VCaP (cell line): ENCODE measurements at regions not wholly inside any gene's neighbourhood (a gene's known extent, or its start where the extent isn't known, plus 50 kb on each side); places are given as distances from the start of the nearest gene placed in this dataset.
"Not testable (repeated sequence)": the region's sequence is repeated elsewhere in the genome, so short reads cannot be mapped to it uniquely, and the experiment has no call there.

Source experiments
- H3K27ac ChIP-seq: fragments of 450-650 bp; 2 replicates; pipeline ENCODE4 v1.5.1; 2017
- TF ChIP-seq, protein P1 (sequence below): fragments of 450-650 bp; conservative IDR thresholded peaks from 2 replicates; pipeline ENCODE4 v1.5.1; 2017; ENCODE audit warnings: mild to moderate bottlenecking, moderate library complexity

DNA sequence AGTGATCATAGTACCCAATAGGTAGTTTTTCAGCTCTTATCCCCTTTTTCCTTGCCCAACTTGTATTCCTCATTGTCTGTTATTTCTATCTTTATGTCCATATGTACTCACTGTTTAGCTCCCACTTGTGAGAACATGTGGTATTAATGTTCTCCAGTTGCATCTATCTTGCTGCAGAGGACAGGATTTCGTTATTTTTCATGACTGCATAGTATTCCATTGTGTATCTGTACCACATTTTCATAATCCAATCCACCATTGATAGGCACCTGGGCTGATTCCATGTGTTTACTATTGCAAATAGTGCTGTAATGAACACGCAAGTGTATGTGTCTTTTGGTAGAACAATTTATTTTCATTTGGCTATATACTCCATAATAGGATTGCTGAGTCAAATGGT, 819.5 kb upstream of the ADGRB3 start:
- no peak overlapping the region for H3K27ac ChIP-seq
- TF ChIP-seq, protein P1, sequence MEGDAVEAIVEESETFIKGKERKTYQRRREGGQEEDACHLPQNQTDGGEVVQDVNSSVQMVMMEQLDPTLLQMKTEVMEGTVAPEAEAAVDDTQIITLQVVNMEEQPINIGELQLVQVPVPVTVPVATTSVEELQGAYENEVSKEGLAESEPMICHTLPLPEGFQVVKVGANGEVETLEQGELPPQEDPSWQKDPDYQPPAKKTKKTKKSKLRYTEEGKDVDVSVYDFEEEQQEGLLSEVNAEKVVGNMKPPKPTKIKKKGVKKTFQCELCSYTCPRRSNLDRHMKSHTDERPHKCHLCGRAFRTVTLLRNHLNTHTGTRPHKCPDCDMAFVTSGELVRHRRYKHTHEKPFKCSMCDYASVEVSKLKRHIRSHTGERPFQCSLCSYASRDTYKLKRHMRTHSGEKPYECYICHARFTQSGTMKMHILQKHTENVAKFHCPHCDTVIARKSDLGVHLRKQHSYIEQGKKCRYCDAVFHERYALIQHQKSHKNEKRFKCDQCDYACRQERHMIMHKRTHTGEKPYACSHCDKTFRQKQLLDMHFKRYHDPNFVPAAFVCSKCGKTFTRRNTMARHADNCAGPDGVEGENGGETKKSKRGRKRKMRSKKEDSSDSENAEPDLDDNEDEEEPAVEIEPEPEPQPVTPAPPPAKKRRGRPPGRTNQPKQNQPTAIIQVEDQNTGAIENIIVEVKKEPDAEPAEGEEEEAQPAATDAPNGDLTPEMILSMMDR, result no peak

DNA sequence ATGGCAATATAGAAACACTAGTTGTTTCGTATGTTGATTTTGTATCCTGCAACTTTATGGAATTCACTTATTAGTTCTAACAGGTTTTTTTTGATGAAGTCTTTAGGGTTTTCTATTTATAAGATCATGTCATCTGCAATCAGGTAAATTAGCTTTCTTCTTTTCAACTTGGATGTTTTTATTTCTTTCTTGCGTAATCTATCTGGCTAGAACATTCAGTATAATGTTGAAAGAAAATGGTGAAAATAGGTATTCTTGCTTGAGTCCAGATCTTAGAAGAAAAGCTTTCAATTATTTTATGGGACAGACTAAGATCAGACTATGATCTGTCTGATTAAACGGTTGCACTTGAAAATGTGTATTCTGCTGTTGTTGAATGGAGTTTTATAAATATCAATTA, 820.8 kb upstream of the ADGRB3 start:
- TF ChIP-seq, protein P1, result no peak
- no peak overlapping the region for H3K27ac ChIP-seq

DNA sequence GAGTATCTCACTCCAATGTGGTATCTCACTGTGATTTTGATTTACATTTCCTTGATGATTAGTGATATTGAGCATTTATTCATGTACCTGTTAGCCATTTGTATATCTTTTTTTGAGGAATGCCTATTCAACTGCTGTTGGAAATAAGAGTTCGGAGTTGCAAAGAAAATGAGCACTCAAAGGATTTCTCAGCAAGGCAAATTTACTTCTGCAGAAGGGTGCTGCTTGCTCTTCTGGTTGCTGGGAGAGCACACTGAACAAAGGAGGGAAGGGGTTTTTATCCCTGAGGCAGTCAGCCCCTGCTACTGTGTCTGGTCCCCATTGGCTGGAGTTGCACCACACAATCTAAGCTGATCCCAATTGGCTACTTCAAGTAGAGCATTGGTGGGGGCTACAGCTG, 822.4 kb upstream of the ADGRB3 start:
- no peak overlapping the region for H3K27ac ChIP-seq
- TF ChIP-seq, protein P1, result no peak

DNA sequence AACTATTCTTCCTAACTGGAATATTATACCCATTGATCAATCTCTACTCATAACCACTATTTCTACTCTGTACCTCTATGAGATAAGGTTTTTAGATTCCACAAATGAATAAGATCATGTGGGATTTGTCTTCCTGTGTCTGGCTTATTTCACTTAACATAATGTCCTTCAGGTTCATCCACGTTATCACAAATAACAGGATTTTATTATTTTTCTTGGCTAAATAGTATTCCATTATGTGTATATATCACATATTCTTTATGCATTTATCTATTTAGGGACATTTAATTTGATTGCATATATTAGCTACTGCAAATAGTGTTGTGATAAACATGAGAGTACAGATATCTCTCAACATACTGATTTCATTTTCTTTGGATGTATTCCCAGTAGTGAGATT, 823.0 kb upstream of the ADGRB3 start:
- no peak overlapping the region for H3K27ac ChIP-seq
- TF ChIP-seq, protein P1, result no peak

DNA sequence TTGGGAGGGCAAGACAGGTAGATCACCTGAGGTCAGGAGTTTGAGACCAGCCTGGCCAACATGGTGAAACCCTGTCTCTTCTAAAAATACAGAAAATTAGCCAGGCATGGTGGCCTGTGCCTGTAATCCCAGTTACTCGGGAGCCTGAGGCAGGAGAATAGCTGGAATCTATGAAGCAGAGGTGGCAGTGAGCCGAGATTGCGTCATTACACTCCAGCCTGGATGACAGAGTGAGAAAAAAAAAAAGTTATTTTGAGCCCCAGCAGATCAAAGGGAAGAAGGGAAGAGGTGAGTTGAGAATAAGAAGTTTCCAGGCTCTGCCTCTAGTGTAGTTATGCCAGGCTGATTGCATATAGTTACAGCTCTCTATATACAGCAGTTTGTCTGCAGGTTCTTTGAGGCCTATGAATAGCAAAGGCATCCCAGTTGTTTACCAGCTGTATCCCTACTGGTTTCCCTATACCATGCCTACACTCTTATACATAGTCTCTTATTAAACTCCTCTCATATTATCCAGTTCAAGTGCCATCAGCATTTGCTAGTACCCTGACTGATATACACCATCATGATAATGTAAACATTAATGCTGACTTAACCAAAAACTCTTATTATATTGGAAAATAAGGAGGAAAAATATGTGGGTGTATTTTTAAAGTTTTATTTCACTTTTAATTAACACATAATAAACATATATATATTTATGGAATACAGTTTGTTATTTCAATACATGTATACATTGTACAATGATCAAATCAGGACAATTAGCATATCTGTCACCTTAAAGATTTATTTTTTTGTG, 823.6 kb upstream of the ADGRB3 start:
- TF ChIP-seq, protein P1, result no peak
- H3K27ac ChIP-seq, result no peak overlapping the region

DNA sequence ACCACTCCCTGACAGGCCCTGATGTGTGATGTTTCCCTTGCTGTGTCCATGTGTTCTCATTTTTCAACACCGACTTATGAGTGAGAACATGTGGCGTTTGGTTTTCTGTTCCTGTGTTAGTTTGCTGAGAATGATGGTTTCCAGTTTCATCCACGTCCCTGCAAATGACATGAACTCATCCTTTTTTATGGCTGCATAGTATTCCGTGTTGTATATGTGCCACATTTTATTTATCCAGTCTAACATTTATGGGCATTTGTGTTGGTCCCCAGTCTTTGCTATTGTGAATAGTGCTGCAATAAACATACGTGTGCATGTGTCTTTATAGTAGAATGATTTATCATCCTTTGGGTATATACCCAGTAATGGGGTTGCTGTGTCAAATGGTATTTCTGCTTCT, 830.3 kb upstream of the ADGRB3 start:
- H3K27ac ChIP-seq, result not testable (repeated sequence)

DNA sequence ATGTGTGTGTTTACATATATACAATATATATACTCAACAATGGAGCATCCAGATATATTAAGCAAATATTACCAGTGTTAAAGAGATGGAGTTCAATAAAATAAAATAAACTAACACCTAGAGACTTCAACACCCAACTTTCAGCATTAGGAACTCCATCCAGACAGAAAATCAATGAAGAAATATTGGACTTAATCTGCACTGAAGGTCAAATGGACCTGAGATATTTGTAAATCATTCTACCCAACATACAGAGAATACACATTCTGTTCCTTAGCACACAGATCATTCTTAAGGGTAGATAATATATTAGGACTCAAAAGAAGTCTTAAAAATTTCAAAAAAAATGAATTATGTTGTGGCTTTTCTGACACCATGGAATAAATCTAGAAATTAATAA, 832.3 kb upstream of the ADGRB3 start:
- no peak overlapping the region for H3K27ac ChIP-seq
- TF ChIP-seq, protein P1, result no peak

DNA sequence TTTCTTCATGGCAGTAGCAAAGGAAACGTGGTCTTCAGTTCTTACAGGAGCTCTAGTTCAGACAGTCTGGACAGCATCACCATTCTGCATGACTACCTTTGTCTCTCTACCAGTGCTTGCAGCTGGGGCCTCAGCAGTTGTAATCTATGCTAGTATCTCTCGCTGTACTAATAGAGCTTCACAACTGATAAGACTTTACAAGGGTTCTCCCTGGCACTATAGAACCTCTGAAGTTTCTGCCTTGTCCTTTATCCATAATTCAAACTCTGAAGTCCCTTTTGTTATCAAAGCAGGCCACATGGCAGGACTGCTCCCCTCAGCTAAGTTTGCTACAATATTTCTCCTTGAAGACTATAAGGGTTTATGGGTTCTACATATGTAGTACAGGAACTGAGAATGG, 842.1 kb upstream of the ADGRB3 start:
- H3K27ac ChIP-seq, result no peak overlapping the region
- TF ChIP-seq, protein P1, result no peak
